ENCODE measurements at regions not wholly inside any gene's neighbourhood (a gene's known extent, or its start where the extent isn't known, plus 50 kb on each side); places are given as distances from the start of the nearest gene placed in this dataset.

GRCh38 chr2:118479020-118479419, 368.4 kb downstream of the EN1 start:
- Mint-ChIP-seq H3K36me3 (ENCODE audit: insufficient read depth) (no peaks in the 10 kb centered on the region), H3K4me3 (no peak overlapping the region), H3K4me1 (ENCODE audit: low read depth) (no peaks in the 10 kb centered on the region), H3K9me3 (no peaks in the 10 kb centered on the region), H3K27me3 (ENCODE audit: low read depth) (peaks cover 4% of the 10 kb centered on the region)
- ATAC-seq: no peak
- DNase-seq: no peak

GRCh38 chr2:118477111-118477862, 370.2 kb downstream of the EN1 start:
- no peaks in the 10 kb centered on the region for H3K4me1 Mint-ChIP-seq (ENCODE audit: low read depth)
- peaks cover 4% of the 10 kb centered on the region for H3K27me3 Mint-ChIP-seq (ENCODE audit: low read depth)
- H3K9me3 Mint-ChIP-seq: no peaks in the 10 kb centered on the region
- ATAC-seq: no peak
- no peak overlapping the region for H3K4me3 Mint-ChIP-seq
- DNase-seq: no peak
- H3K36me3 Mint-ChIP-seq (ENCODE audit: insufficient read depth): no peaks in the 10 kb centered on the region

GRCh38 chr2:118475622-118476205, 371.7 kb downstream of the EN1 start:
- ATAC-seq (no peak), DNase-seq (no peak)
- H3K4me3 Mint-ChIP-seq: no peak overlapping the region
- H3K27me3 Mint-ChIP-seq (ENCODE audit: low read depth): peaks cover 4% of the 10 kb centered on the region
- no peaks in the 10 kb centered on the region for H3K4me1 Mint-ChIP-seq (ENCODE audit: low read depth)
- no peaks in the 10 kb centered on the region for H3K9me3 Mint-ChIP-seq
- no peaks in the 10 kb centered on the region for H3K36me3 Mint-ChIP-seq (ENCODE audit: insufficient read depth)

GRCh38 chr2:118474541-118474920, 372.9 kb downstream of the EN1 start:
- ATAC-seq: no peak
- Mint-ChIP-seq H3K27me3 (ENCODE audit: low read depth) (peaks cover 2% of the 10 kb centered on the region), H3K9me3 (no peaks in the 10 kb centered on the region)

GRCh38 chr2:118473846-118474540, 373.5 kb downstream of the EN1 start:
- no peak overlapping the region for H3K4me3 Mint-ChIP-seq
- H3K4me1 Mint-ChIP-seq (ENCODE audit: low read depth): no peaks in the 10 kb centered on the region
- H3K9me3 Mint-ChIP-seq: no peaks in the 10 kb centered on the region
- H3K27me3 Mint-ChIP-seq (ENCODE audit: low read depth): peaks cover 2% of the 10 kb centered on the region
- ATAC-seq: no peak
- DNase-seq: no peak
- H3K36me3 Mint-ChIP-seq (ENCODE audit: insufficient read depth): no peaks in the 10 kb centered on the region

More at GRCh38 chr2:118474541-118474920, 372.9 kb downstream of the EN1 start:
- no peak for DNase-seq
- no peaks in the 10 kb centered on the region for H3K4me1 Mint-ChIP-seq (ENCODE audit: low read depth)
- H3K4me3 Mint-ChIP-seq: no peak overlapping the region
- H3K36me3 Mint-ChIP-seq (ENCODE audit: insufficient read depth): no peaks in the 10 kb centered on the region

- H3K4me1 Mint-ChIP-seq (ENCODE audit: low read depth): no peaks in the 10 kb centered on the region
- H3K36me3 Mint-ChIP-seq (ENCODE audit: insufficient read depth): no peaks in the 10 kb centered on the region
- DNase-seq (no peak), ATAC-seq (no peak)
- H3K4me3 Mint-ChIP-seq: no peak overlapping the region
- no peaks in the 10 kb centered on the region for H3K9me3 Mint-ChIP-seq
- H3K27me3 Mint-ChIP-seq (ENCODE audit: low read depth): peaks cover 2% of the 10 kb centered on the region
These were observed 374.2 kb downstream of the EN1 start for GRCh38 chr2:118473241-118473640.

- H3K4me3 Mint-ChIP-seq: no peak overlapping the region
These were observed 377.2 kb downstream of the EN1 start for GRCh38 chr2:118470297-118470696.

GRCh38 chr2:118469103-118469502, 378.3 kb downstream of the EN1 start:
- H3K4me3 Mint-ChIP-seq: no peak overlapping the region
- DNase-seq: no peak
- no peaks in the 10 kb centered on the region for H3K27me3 Mint-ChIP-seq (ENCODE audit: low read depth)
- H3K36me3 Mint-ChIP-seq (ENCODE audit: insufficient read depth): no peaks in the 10 kb centered on the region
- ATAC-seq: no peak
- no peaks in the 10 kb centered on the region for H3K4me1 Mint-ChIP-seq (ENCODE audit: low read depth)
- H3K9me3 Mint-ChIP-seq: no peaks in the 10 kb centered on the region

More at GRCh38 chr2:118470297-118470696, 377.2 kb downstream of the EN1 start:
- no peaks in the 10 kb centered on the region for H3K27me3 Mint-ChIP-seq (ENCODE audit: low read depth)
- H3K36me3 Mint-ChIP-seq (ENCODE audit: insufficient read depth): no peaks in the 10 kb centered on the region
- no peaks in the 10 kb centered on the region for H3K4me1 Mint-ChIP-seq (ENCODE audit: low read depth)
- ATAC-seq (no peak), DNase-seq (no peak)
- no peaks in the 10 kb centered on the region for H3K9me3 Mint-ChIP-seq

- H3K27me3 Mint-ChIP-seq (ENCODE audit: low read depth): peaks cover 6% of the 10 kb centered on the region
- DNase-seq: no peak
- H3K36me3 Mint-ChIP-seq (ENCODE audit: insufficient read depth): no peaks in the 10 kb centered on the region
- ATAC-seq: no peak
- H3K4me3 Mint-ChIP-seq: no peak overlapping the region
- H3K4me1 Mint-ChIP-seq (ENCODE audit: low read depth): no peaks in the 10 kb centered on the region
- H3K9me3 Mint-ChIP-seq: no peaks in the 10 kb centered on the region
These were observed 376.4 kb downstream of the INSIG2 start for GRCh38 chr2:118464546-118465265.

GRCh38 chr2:118464046-118464445, 375.8 kb downstream of the INSIG2 start:
- Mint-ChIP-seq H3K4me1 (ENCODE audit: low read depth) (no peaks in the 10 kb centered on the region), H3K4me3 (no peak overlapping the region), H3K27me3 (ENCODE audit: low read depth) (peaks cover 6% of the 10 kb centered on the region), H3K9me3 (no peaks in the 10 kb centered on the region), H3K36me3 (ENCODE audit: insufficient read depth) (no peaks in the 10 kb centered on the region)
- DNase-seq (no peak), ATAC-seq (no peak)

GRCh38 chr2:118460425-118460824, 372.2 kb downstream of the INSIG2 start:
- Mint-ChIP-seq H3K4me1 (ENCODE audit: low read depth) (no peaks in the 10 kb centered on the region), H3K36me3 (ENCODE audit: insufficient read depth) (no peaks in the 10 kb centered on the region), H3K27me3 (ENCODE audit: low read depth) (peaks cover 22% of the 10 kb centered on the region), H3K9me3 (no peaks in the 10 kb centered on the region), H3K4me3 (no peak overlapping the region)
- ATAC-seq (no peak), DNase-seq (no peak)

- Mint-ChIP-seq H3K27me3 (ENCODE audit: low read depth) (peaks cover 24% of the 10 kb centered on the region), H3K4me3 (no peak overlapping the region), H3K9me3 (no peaks in the 10 kb centered on the region), H3K36me3 (ENCODE audit: insufficient read depth) (no peaks in the 10 kb centered on the region), H3K4me1 (ENCODE audit: low read depth) (no peaks in the 10 kb centered on the region)
- ATAC-seq (no peak), DNase-seq (no peak)
These were observed 371.2 kb downstream of the INSIG2 start for GRCh38 chr2:118459426-118459825.

- DNase-seq (no peak), ATAC-seq (no peak)
- no peaks in the 10 kb centered on the region for H3K36me3 Mint-ChIP-seq (ENCODE audit: insufficient read depth)
- no peaks in the 10 kb centered on the region for H3K9me3 Mint-ChIP-seq
- H3K4me1 Mint-ChIP-seq (ENCODE audit: low read depth): no peaks in the 10 kb centered on the region
- no peak overlapping the region for H3K4me3 Mint-ChIP-seq
- peaks cover 24% of the 10 kb centered on the region for H3K27me3 Mint-ChIP-seq (ENCODE audit: low read depth)
These were observed 369.7 kb downstream of the INSIG2 start for GRCh38 chr2:118457951-118458350.

- ATAC-seq (no peak), DNase-seq (no peak)
- Mint-ChIP-seq H3K4me1 (ENCODE audit: low read depth) (no peaks in the 10 kb centered on the region), H3K9me3 (no peaks in the 10 kb centered on the region), H3K4me3 (no peak overlapping the region), H3K27me3 (ENCODE audit: low read depth) (peaks cover 2% of the 10 kb centered on the region), H3K36me3 (ENCODE audit: insufficient read depth) (no peaks in the 10 kb centered on the region)
These were observed 361.1 kb downstream of the INSIG2 start for GRCh38 chr2:118449401-118449800.

Measured in activated T-cell treated with anti-CD3 and anti-CD28 coated beads, Interleukin-2, amount 50 U/mL, for 4 hours (primary cell).